Erythroblast (primary cell): ENCODE measurements at regions not wholly inside any gene's neighbourhood (a gene's known extent, or its start where the extent isn't known, plus 50 kb on each side); places are given as distances from the start of the nearest gene placed in this dataset.

Source experiments
- GATA1 ChIP-seq: IDR thresholded peaks from 2 replicates; pipeline ENCODE4 v1.6.1; 2011; ENCODE audit warnings: low read depth, mild to moderate bottlenecking, control low read depth, low read length, moderate library complexity
- POLR2A ChIP-seq: IDR thresholded peaks from 2 replicates; pipeline ENCODE4 v1.6.1; 2011; ENCODE audit warnings: mild to moderate bottlenecking, low read length

DNA sequence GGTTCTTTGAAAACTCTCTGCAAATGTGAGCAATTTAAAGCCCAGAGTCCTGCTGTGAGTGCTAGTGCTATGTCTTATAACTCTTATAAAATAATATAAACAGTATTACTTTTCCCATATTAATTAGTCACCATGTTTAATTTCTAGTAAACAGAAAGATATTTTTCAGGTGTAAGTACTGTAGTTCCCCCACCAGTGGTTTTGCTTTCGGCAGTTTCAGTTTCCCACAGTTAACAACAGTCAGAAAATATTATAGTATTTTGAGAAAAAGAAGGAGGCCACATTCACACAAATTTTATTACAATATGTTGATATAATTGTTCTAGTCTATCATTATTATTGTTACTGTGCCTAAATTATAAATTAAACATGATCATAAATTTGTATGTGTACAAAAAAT is 800.5 kb downstream of the LRFN5 start:
- TF ChIP-seq POLR2A (no peak), GATA1 (no peak)
